HG03175 (cell line): ENCODE measurements at regions not wholly inside any gene's neighbourhood (a gene's known extent, or its start where the extent isn't known, plus 50 kb on each side); places are given as distances from the start of the nearest gene placed in this dataset.

Experiments
- ATAC-seq: cut with Tn5 transposase; IDR thresholded peaks from one replicate; pipeline ENCODE4 v1.9.1; 2021; ENCODE audit warnings: mild to moderate bottlenecking, moderate library complexity; ENCODE audit not compliant: unreplicated experiment

- ATAC-seq: no peak
These were observed 126.6 kb downstream of the PSMG1 start for GRCh38 chr21:39056636-39057035.

GRCh38 chr21:39055167-39055767 is 128.0 kb downstream of the PSMG1 start:
- no peak for ATAC-seq

GRCh38 chr21:39054066-39054465 is 129.2 kb downstream of the PSMG1 start:
- ATAC-seq: no peak

GRCh38 chr21:39053126-39053525 is 130.1 kb downstream of the PSMG1 start:
- no peak for ATAC-seq

GRCh38 chr21:39052718-39053117 is 130.5 kb downstream of the PSMG1 start:
- no peak for ATAC-seq

GRCh38 chr21:39051588-39051949 is 131.7 kb downstream of the PSMG1 start:
- no peak for ATAC-seq

GRCh38 chr21:39050841-39051587 is 132.2 kb downstream of the PSMG1 start:
- no peak for ATAC-seq

- ATAC-seq: no peak
These were observed 134.7 kb downstream of the PSMG1 start for GRCh38 chr21:39048574-39048973.

GRCh38 chr21:39048064-39048463 is 135.2 kb downstream of the PSMG1 start:
- ATAC-seq: no peak

GRCh38 chr21:39047046-39047445 is 136.2 kb downstream of the PSMG1 start:
- ATAC-seq: no peak

- no peak for ATAC-seq
These were observed 136.9 kb downstream of the PSMG1 start for GRCh38 chr21:39046236-39046916.

- no peak for ATAC-seq
These were observed 141.4 kb downstream of the PSMG1 start for GRCh38 chr21:39041816-39042215.

- ATAC-seq: no peak
These were observed 142.6 kb downstream of the PSMG1 start for GRCh38 chr21:39040494-39041110.

- no peak for ATAC-seq
These were observed 145.3 kb downstream of the PSMG1 start for GRCh38 chr21:39037807-39038405.

- no peak for ATAC-seq
These were observed 146.7 kb downstream of the PSMG1 start for GRCh38 chr21:39036581-39036980.

- no peak for ATAC-seq
These were observed 148.4 kb downstream of the PSMG1 start for GRCh38 chr21:39034590-39035536.

- ATAC-seq: no peak
These were observed 149.2 kb downstream of the PSMG1 start for GRCh38 chr21:39033878-39034589.

- no peak for ATAC-seq
These were observed 153.1 kb downstream of the PSMG1 start for GRCh38 chr21:39029900-39030884.
